Tibial artery (tissue), 4 donors: ENCODE measurements at regions not wholly inside any gene's neighbourhood (a gene's known extent, or its start where the extent isn't known, plus 50 kb on each side); places are given as distances from the start of the nearest gene placed in this dataset.

Source experiments
- DNase-seq, 2 donors: peaks; one replicate each; pipeline ENCODE4 v3.0.0-alpha.2; 2019
- H3K27ac ChIP-seq, 2 donors: fragments of 200-600 bp; sonication (generic) in 1 of 2; 1 replicate in 1 of 2; 2 replicates in 1 of 2; pipeline ENCODE4 v1.5.1; 2018 to 2019; ENCODE audit warnings: mild to moderate bottlenecking in 1 of 2
- H3K27me3 ChIP-seq, 2 donors: fragments of 200-600 bp; sonication (generic) in 1 of 2; one replicate each; pipeline versions ENCODE4 v1.5.1 to v1.6.0; 2016 to 2019
- H3K36me3 ChIP-seq, 3 donors: fragments of 200-600 bp; sonication (generic) in 2 of 3; one replicate each; pipeline ENCODE4 v1.5.1; 2016 to 2019; ENCODE audit warnings: mild to moderate bottlenecking in 2 of 3
- H3K4me1 ChIP-seq, 4 donors: fragments of 200-600 bp; sonication (generic) in 2 of 4; 1 replicate in 3 of 4; 2 replicates in 1 of 4; pipeline ENCODE4 v1.5.1; 2016 to 2019
- H3K4me3 ChIP-seq, 2 donors: fragments of 200-600 bp; sonication (generic) in 1 of 2; 1 replicate in 1 of 2; 2 replicates in 1 of 2; pipeline ENCODE4 v1.5.1; 2018 to 2019; ENCODE audit warnings: mild to moderate bottlenecking in 2 of 2
- H3K9me3 ChIP-seq, 3 donors: fragments of 200-600 bp; sonication (generic) in 1 of 3; one replicate each; pipeline ENCODE4 v1.5.1; 2016 to 2019
- intact Hi-C: fragments of 100-400 bp; cut with DNase I; formaldehyde crosslinking; loops from one replicate; pipeline ENCODE4 v1.15.0; 2023; ENCODE audit warnings: low total_unique reads
- TF ChIP-seq, protein P1 (sequence below), 2 experiments: fragments of 200-600 bp in 1 of 2; fragments of 450-650 bp in 1 of 2; IDR thresholded peaks; one replicate each; pipeline ENCODE4 v1.5.1; 2017 to 2019; ENCODE audit warnings: antibody characterized with exemption in 2 of 2, mild to moderate bottlenecking in 1 of 2, moderate library complexity in 1 of 2

DNA sequence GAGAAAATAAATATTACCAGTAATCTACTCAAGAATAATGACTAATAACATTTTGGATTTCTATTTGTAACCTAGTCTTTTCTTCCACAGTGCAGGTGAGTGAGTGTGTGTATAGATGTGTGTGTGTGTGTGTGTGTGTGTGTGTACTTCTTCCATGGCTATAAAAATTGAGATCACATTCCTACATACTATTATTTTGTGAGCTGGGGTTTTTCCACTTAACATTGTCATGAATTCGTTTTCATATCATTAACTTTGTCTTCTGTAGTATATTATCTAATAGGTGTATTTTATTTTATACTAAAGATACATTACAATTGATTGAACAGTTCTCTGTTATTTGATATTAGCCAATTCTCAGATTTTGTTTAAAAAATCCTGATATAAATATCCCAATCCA, 152.4 kb upstream of the TRPC7 start:
- Histone ChIP-seq H3K27me3 (no peaks in the 10 kb centered on the region), H3K4me1 (no peaks in the 10 kb centered on the region)
- TF ChIP-seq, protein P1, sequence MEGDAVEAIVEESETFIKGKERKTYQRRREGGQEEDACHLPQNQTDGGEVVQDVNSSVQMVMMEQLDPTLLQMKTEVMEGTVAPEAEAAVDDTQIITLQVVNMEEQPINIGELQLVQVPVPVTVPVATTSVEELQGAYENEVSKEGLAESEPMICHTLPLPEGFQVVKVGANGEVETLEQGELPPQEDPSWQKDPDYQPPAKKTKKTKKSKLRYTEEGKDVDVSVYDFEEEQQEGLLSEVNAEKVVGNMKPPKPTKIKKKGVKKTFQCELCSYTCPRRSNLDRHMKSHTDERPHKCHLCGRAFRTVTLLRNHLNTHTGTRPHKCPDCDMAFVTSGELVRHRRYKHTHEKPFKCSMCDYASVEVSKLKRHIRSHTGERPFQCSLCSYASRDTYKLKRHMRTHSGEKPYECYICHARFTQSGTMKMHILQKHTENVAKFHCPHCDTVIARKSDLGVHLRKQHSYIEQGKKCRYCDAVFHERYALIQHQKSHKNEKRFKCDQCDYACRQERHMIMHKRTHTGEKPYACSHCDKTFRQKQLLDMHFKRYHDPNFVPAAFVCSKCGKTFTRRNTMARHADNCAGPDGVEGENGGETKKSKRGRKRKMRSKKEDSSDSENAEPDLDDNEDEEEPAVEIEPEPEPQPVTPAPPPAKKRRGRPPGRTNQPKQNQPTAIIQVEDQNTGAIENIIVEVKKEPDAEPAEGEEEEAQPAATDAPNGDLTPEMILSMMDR (IDR thresholded peaks at IDR 0.05) = no peak

DNA sequence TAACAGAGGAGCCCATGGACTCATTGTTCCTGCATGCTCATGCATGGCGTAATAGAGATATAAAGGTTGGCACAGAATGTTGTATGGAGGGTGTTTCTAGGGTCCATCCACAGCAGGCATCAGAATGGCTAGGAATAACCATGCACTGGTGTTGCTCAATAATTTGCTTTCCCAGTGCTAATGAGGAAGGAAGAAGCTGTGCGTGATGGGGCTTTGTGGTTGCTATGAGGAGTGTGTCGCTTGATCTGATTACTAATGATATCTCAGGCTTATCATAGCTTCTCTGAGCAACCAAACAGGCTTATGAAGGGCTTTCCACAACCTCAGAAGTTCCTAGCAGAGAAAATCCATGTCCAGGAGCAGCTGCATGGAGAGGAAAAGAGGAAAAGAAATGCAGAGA, 151.3 kb upstream of the TRPC7 start:
- Histone ChIP-seq H3K27ac (no peak overlapping the region), H3K4me3 (no peak overlapping the region), H3K36me3 (no peaks in the 10 kb centered on the region), H3K4me1 (no peaks in the 10 kb centered on the region), H3K9me3 (no peaks in the 10 kb centered on the region), H3K27me3 (no peaks in the 10 kb centered on the region)
- TF ChIP-seq, protein P1 (IDR thresholded peaks at IDR 0.05) = no peak
- intact Hi-C loops = no loop called here
- no peak for DNase-seq

More for the DNA sequence above, 152.4 kb upstream of the TRPC7 start:
- DNase-seq = no peak
- H3K36me3 ChIP-seq = no peaks in the 10 kb centered on the region
- H3K9me3 ChIP-seq = no peaks in the 10 kb centered on the region
- H3K27ac ChIP-seq = no peak overlapping the region
- H3K4me3 ChIP-seq = no peak overlapping the region
- intact Hi-C loops = no loop called here

DNA sequence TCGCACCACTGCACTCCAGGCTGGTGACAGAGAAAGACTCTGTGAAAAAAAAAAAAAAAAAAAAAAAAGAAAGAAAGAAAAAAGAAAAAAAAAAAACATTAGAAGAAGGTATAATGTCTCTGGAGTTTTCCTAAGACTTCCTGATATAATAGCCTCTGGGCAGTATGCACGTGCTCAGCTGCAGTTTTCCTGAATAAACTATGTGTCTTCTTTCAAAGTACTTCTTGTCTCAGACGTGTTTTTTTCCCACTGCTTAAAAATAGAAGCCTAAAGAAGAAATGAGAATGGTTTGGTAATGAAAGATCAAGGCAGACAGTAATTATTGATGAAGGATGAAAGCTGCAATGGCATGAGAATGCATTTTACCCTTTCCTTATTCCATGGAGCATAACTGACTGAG, 148.1 kb upstream of the TRPC7 start:
- Histone ChIP-seq H3K9me3 (no peaks in the 10 kb centered on the region), H3K27me3 (no peaks in the 10 kb centered on the region), H3K4me1 (no peaks in the 10 kb centered on the region), H3K27ac (no peak overlapping the region), H3K4me3 (no peak overlapping the region), H3K36me3 (no peaks in the 10 kb centered on the region)
- TF ChIP-seq, protein P1 (IDR thresholded peaks at IDR 0.05) = no peak
- intact Hi-C loops = no loop called here
- no peak for DNase-seq

DNA sequence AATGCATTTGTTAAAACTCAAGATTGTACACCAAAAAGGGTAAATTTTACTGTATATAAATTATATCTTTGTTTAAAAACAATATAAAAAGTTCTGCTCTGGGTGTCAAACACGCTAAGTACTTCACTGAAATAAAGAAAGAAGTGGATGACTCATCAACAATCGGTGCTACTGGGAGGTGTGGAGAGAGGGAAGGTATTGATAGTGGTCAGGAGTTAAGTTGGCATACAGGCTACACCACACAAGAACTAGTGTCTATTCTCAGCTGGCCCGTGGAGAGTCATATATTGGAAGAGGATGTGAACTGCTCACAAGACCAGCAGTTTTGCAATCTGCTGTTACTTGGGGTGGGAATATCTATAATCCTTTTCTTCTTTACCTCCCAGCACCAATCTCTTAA, 145.7 kb upstream of the TRPC7 start:
- intact Hi-C loops = no loop called here
- TF ChIP-seq, protein P1 (IDR thresholded peaks at IDR 0.05) = no peak
- H3K4me3 ChIP-seq = no peak overlapping the region
- no peaks in the 10 kb centered on the region for H3K27me3 ChIP-seq
- H3K4me1 ChIP-seq = no peaks in the 10 kb centered on the region
- no peak overlapping the region for H3K27ac ChIP-seq
- DNase-seq = no peak
- no peaks in the 10 kb centered on the region for H3K9me3 ChIP-seq
- no peaks in the 10 kb centered on the region for H3K36me3 ChIP-seq

DNA sequence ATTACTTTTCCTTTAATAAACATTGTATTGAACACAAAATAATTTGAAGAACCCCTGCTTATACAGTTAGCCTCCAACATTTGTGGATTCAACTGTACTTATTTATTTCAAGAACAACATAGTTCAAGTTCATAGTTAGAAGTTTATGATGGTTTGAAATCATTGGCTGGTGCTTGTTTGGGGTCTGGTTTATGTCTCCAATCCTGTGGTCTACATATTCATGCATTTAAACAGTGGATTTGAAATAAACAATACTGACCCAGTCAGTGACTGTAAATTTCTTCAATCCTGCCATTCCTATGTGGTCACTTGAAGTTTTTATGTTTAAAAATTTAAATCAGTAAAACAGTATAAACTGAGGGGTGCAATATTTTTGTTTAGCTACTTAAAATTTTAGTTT, 145.1 kb upstream of the TRPC7 start:
- no peak for DNase-seq
- H3K36me3 ChIP-seq = no peaks in the 10 kb centered on the region
- no peak overlapping the region for H3K27ac ChIP-seq
- no peaks in the 10 kb centered on the region for H3K9me3 ChIP-seq
- H3K4me1 ChIP-seq = no peaks in the 10 kb centered on the region
- TF ChIP-seq, protein P1 (IDR thresholded peaks at IDR 0.05) = no peak
- H3K27me3 ChIP-seq = no peaks in the 10 kb centered on the region
- intact Hi-C loops = no loop called here
- no peak overlapping the region for H3K4me3 ChIP-seq

DNA sequence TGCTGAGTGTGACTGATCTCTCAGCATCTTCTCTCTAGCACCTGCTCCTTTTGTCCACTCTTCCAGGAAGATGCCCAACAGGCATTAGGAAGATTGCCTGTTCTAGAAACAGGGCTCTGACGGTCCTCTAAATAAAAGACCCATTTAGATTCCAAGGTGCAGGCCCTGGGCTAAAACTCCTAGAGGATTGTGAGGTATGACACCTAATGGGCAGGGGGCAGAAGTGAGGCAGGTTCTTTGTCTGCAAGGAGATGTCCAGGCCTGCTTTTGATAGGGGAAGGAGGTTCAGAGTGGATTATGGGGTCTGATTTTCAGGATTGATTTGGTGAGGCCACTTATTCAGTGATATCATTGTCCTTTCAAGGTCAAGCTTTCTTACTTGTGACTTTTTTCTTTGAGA, 140.8 kb upstream of the TRPC7 start:
- Histone ChIP-seq H3K9me3 (no peaks in the 10 kb centered on the region), H3K27ac (no peak overlapping the region), H3K36me3 (no peaks in the 10 kb centered on the region), H3K4me3 (no peak overlapping the region), H3K27me3 (no peaks in the 10 kb centered on the region), H3K4me1 (no peaks in the 10 kb centered on the region)
- DNase-seq = no peak
- TF ChIP-seq, protein P1 (IDR thresholded peaks at IDR 0.05) = no peak
- intact Hi-C loops = no loop called here
